Esophagus squamous epithelium (tissue), 5 donors: ENCODE measurements at regions not wholly inside any gene's neighbourhood (a gene's known extent, or its start where the extent isn't known, plus 50 kb on each side); places are given as distances from the start of the nearest gene placed in this dataset.

ENCODE experiments used
- DNase-seq: peaks from one replicate; lab custom pipeline; 2025; lab: John Stamatoyannopoulos, UW
- H3K27ac ChIP-seq, 4 donors: fragments of 200-600 bp; sonication (generic); one replicate each; pipeline ENCODE4 v1.5.1; 2016 to 2019; ENCODE audit warnings: mild to moderate bottlenecking in 1 of 4
- H3K27me3 ChIP-seq, 4 donors: fragments of 200-600 bp; sonication (generic); 1 replicate in 3 of 4; 2 replicates in 1 of 4; pipeline versions ENCODE4 v1.5.1 to v1.6.0; 2017 to 2021; ENCODE audit warnings: antibody characterized with exemption in 1 of 4
- H3K36me3 ChIP-seq, 3 donors: fragments of 200-600 bp; sonication (generic); one replicate each; pipeline ENCODE4 v1.5.1; 2016 to 2019
- H3K4me1 ChIP-seq, 3 donors: fragments of 200-600 bp; sonication (generic); one replicate each; pipeline ENCODE4 v1.5.1; 2017 to 2019
- H3K4me3 ChIP-seq, 4 donors: fragments of 200-600 bp; sonication (generic); 1 replicate in 3 of 4; 2 replicates in 1 of 4; pipeline ENCODE4 v1.5.1; 2016 to 2019; ENCODE audit warnings: mild to moderate bottlenecking in 2 of 4, moderate library complexity in 1 of 4
- H3K9me3 ChIP-seq, 3 donors: fragments of 200-600 bp; sonication (generic); one replicate each; pipeline ENCODE4 v1.5.1; 2016 to 2019
- POLR2A ChIP-seq, 4 donors: fragments of 450-650 bp; IDR thresholded peaks; one replicate each; pipeline ENCODE4 v1.6.1; 2017; ENCODE audit warnings: antibody characterized with exemption in 4 of 4, mild to moderate bottlenecking in 4 of 4, moderate library complexity in 3 of 4
- WGBS, 2 donors: methylation state at CpG; one replicate each; pipeline ENCODE4 v1.1.5; 2018; 5-methylcytosine and 5-hydroxymethylcytosine counted together
- intact Hi-C: fragments of 100-400 bp; cut with DNase I; formaldehyde crosslinking; loops from one replicate; pipeline ENCODE4 v1.15.0; 2022
- TF ChIP-seq, protein P1 (sequence below), 6 experiments: fragments of 450-650 bp in 4 of 6; fragments of 200-600 bp in 2 of 6; sonication (generic) in 2 of 6; IDR thresholded peaks; one replicate each; pipeline ENCODE4 v1.5.1; 2016 to 2019; ENCODE audit warnings: antibody characterized with exemption in 6 of 6, mild to moderate bottlenecking in 4 of 6, moderate library complexity in 4 of 6
- donor health status: DM: yes; HTN: yes; CAD: no.

DNA sequence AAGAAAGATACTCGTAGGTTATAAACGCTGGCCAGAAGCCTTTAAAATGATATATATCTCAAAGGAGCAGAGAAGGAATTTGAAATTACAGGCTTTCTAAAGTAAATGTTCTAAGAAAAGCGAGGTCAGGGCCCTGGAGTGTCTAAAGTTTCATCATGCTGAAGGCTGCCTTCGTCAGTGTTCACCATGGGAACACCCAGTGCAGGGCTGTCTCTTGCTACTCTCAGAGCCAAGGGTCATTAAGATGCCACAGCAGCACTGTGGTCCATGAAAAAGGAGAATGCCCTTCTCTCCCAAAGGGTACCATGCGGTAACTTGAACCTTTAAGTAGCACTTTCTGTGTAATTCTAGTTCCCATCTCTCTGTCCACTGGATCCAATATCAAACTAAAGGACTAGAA is 174.5 kb upstream of the NWD2 start:
- Histone ChIP-seq H3K9me3 (no peaks in the 10 kb centered on the region), H3K4me3 (no peak overlapping the region), H3K4me1 (no peaks in the 10 kb centered on the region), H3K27me3 (no peaks in the 10 kb centered on the region), H3K27ac (no peak overlapping the region), H3K36me3 (no peaks in the 10 kb centered on the region)
- 56 to 67% methylated on average over 5 of the region's 5 CpGs for WGBS, 2 donors
- intact Hi-C loops: no loop called here
- TF ChIP-seq, protein P1, sequence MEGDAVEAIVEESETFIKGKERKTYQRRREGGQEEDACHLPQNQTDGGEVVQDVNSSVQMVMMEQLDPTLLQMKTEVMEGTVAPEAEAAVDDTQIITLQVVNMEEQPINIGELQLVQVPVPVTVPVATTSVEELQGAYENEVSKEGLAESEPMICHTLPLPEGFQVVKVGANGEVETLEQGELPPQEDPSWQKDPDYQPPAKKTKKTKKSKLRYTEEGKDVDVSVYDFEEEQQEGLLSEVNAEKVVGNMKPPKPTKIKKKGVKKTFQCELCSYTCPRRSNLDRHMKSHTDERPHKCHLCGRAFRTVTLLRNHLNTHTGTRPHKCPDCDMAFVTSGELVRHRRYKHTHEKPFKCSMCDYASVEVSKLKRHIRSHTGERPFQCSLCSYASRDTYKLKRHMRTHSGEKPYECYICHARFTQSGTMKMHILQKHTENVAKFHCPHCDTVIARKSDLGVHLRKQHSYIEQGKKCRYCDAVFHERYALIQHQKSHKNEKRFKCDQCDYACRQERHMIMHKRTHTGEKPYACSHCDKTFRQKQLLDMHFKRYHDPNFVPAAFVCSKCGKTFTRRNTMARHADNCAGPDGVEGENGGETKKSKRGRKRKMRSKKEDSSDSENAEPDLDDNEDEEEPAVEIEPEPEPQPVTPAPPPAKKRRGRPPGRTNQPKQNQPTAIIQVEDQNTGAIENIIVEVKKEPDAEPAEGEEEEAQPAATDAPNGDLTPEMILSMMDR (IDR thresholded peaks at IDR 0.05): no peak
- no peak for TF ChIP-seq POLR2A (IDR thresholded peaks at IDR 0.05)
- DNase-seq: no peak

DNA sequence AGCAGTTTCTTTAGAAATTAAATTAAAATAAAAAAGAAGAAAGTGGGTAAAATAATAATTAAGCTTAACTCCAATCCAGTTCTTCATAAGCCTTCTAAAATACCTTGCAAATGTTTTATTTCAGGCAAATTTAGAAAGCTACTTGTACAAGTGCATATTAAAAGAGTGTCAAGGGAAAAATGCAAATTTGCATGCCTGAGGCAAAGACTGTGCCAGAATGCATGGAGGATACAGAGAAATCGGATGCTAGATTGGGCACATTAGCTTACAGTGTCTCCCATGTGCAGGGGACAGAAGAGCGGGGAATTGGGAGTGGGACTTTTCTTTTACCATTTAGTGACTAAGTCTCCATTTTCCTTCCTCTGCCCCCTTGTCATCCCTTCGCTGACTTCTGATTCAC is 173.0 kb upstream of the NWD2 start:
- no peak for TF ChIP-seq POLR2A (IDR thresholded peaks at IDR 0.05)
- TF ChIP-seq, protein P1 (IDR thresholded peaks at IDR 0.05): no peak
- 86 to 95% methylated on average over 3 of the region's 3 CpGs for WGBS, 2 donors
- no peak for DNase-seq
- no peak overlapping the region for H3K4me3 ChIP-seq
- H3K9me3 ChIP-seq: no peaks in the 10 kb centered on the region
- H3K27me3 ChIP-seq: no peaks in the 10 kb centered on the region
- no peak overlapping the region for H3K27ac ChIP-seq
- intact Hi-C loops: no loop called here
- no peaks in the 10 kb centered on the region for H3K4me1 ChIP-seq
- no peaks in the 10 kb centered on the region for H3K36me3 ChIP-seq

DNA sequence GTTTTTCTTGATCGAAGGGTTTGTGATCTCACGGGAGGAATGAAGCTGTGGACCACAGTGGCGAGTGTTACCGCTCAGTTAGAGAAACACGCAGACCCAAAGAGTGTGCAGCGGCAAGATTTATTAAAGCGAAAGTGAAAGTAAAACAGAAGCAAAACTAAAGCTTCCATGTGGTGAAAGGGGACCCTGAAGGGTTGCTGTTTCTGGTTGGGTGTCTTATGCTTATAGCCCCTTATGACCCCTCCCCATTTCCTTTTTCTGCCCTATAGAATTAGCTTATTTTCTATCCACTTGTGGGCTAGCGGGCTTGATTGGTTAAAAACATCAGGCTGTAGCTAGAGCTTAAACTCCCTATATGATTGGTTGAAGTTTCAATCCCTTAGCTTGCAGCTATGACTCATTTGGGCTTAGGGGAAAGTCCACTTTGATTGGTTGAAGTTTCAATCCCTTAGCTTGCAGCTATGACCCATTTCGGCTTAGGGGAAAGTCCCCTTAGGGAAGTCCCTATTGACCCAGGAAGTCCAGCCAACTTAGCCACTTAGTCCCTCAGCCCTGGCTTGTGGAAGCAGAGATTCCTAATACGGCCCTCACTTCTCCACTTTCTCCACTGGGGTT is 171.2 kb upstream of the NWD2 start:
- Histone ChIP-seq H3K36me3 (no peaks in the 10 kb centered on the region), H3K9me3 (no peaks in the 10 kb centered on the region), H3K27me3 (no peaks in the 10 kb centered on the region), H3K4me3 (no peak overlapping the region), H3K4me1 (no peaks in the 10 kb centered on the region), H3K27ac (no peak overlapping the region)
- DNase-seq: no peak
- 87 to 93% methylated on average over 9 to 10 of the region's 10 CpGs for WGBS, 2 donors
- TF ChIP-seq, protein P1 (IDR thresholded peaks at IDR 0.05): no peak
- no peak for TF ChIP-seq POLR2A (IDR thresholded peaks at IDR 0.05)
- intact Hi-C loops: no loop called here

DNA sequence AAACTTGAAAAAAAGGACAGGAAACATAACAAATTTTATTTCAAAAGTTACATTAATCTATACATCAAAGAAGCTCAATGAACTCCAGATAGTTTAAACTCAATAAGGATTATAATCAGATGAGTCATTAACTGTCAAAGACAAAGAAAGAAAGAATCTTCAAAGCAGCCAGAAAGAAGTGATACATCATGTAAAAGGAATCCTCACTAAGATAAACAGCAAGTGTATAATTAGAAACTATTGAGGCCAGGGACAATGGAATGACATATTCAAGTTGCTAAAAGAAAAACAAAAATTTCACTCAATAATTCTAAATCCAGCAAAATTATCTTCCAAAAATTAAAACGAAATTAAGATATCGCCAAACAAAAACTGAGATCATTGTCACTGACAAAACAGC is 161.6 kb upstream of the NWD2 start:
- no peaks in the 10 kb centered on the region for H3K27me3 ChIP-seq
- H3K36me3 ChIP-seq: no peaks in the 10 kb centered on the region
- intact Hi-C loops: no loop called here
- no peak for TF ChIP-seq POLR2A (IDR thresholded peaks at IDR 0.05)
- H3K9me3 ChIP-seq: no peaks in the 10 kb centered on the region
- DNase-seq: no peak
- H3K4me3 ChIP-seq: no peak overlapping the region
- 76 to 81% methylated on average over 2 of the region's 2 CpGs for WGBS, 2 donors
- no peak overlapping the region for H3K27ac ChIP-seq
- no peaks in the 10 kb centered on the region for H3K4me1 ChIP-seq

DNA sequence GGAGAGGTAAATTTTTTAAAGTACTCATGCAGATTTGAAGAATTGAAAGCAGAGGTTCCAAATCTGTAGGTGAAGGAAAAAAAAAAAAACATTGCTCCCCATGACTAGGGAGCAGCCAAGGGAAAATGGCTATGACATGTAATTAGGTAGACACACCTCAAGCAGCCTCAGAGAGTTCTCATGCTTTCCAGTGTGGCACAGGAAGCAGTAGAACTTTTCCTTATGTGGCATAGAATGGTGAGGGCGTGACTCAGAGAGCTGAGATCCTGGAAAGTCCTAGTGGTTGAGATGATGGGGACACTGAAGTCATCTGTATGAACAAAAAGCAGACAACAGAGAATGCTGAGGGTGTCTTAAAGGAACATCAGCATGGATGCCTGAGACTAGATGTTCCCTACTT is 148.6 kb upstream of the NWD2 start:
- intact Hi-C loops: no loop called here
- Histone ChIP-seq H3K27ac (no peak overlapping the region), H3K4me3 (no peak overlapping the region), H3K9me3 (no peaks in the 10 kb centered on the region), H3K36me3 (no peaks in the 10 kb centered on the region), H3K27me3 (no peaks in the 10 kb centered on the region), H3K4me1 (no peaks in the 10 kb centered on the region)
- no peak for TF ChIP-seq POLR2A (IDR thresholded peaks at IDR 0.05)
- TF ChIP-seq, protein P1 (IDR thresholded peaks at IDR 0.05): no peak
- 69 to 86% methylated on average over 1 of the region's 1 CpG for WGBS, 2 donors
- no peak for DNase-seq

DNA sequence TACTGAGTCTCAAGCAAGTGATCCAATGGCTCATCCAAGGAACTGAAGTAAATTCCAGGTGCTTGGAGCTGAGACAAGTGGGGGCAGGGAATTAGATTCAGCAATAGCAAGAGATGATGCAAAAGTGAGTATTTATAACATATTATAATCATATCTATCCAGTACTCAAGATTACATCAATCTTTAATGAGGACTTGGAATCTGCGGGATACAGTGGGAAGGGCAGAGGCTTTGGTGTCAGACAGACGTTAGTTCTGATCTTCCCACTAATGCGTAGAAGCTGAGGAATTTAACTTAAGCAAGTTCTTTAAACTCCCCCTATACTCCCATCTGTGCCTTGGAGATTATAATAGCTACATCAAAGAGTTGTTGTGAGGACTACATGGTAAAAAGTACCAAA is 143.4 kb upstream of the NWD2 start:
- TF ChIP-seq POLR2A (IDR thresholded peaks at IDR 0.05): no peak
- TF ChIP-seq, protein P1 (IDR thresholded peaks at IDR 0.05): no peak
- Histone ChIP-seq H3K27ac (no peak overlapping the region), H3K4me1 (no peaks in the 10 kb centered on the region), H3K36me3 (no peaks in the 10 kb centered on the region), H3K27me3 (no peaks in the 10 kb centered on the region), H3K4me3 (no peak overlapping the region), H3K9me3 (no peaks in the 10 kb centered on the region)
- no peak for DNase-seq
- WGBS, 2 donors: 71 to 82% methylated on average over 3 of the region's 3 CpGs
- intact Hi-C loops: no loop called here
